Fibroblast of skin of left quadriceps (primary cell): ENCODE measurements at regions not wholly inside any gene's neighbourhood (a gene's known extent, or its start where the extent isn't known, plus 50 kb on each side); places are given as distances from the start of the nearest gene placed in this dataset.
A peak's percentile ranks its signal among the peaks of the same experiment; 100 is the strongest.

ENCODE experiments used
- DNase-seq, 2 experiments: peaks; one replicate each; pipeline ENCODE4 v3.0.0-alpha.2; 2013; ENCODE audit warnings: low read depth in 2 of 2

DNA sequence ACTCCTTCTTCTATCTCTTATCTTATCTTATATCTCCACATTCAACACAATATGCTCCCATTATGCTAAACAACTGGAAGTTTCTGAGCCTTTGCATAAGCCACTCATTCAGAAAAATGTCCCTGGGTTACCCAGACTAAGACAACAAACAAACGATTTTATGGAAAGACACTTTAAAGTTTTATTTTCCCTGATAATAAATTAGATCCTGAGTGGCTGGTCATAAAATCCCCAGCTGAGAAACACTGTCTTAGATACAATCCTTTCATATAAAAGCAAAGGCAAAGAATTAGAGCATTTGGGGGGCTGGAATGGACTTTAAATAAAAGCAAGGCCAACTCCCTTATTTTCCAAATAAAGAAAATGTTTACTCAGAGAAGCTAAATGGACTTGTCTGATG is 322.3 kb downstream of the GBE1 start:
- DNase-seq: no peak

DNA sequence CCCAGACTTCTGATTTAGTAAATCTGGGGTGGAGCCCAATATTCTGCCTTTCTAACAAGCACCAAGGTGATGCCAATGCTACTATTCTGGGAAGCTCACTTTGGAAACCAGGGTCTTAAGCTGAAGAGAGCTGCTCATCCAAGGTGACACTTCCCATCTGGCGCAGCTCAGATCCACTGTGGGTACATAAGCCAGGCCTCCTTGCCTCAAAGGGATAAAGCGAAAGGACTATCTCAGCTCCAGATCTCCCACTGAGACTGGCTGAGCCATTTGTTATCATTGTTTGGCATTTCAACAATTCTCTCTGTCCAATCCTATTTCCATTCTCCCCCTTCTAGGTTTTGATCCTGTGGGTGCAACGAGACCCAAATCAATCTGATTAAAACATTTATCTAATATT is 323.8 kb downstream of the GBE1 start:
- DNase-seq: no peak

DNA sequence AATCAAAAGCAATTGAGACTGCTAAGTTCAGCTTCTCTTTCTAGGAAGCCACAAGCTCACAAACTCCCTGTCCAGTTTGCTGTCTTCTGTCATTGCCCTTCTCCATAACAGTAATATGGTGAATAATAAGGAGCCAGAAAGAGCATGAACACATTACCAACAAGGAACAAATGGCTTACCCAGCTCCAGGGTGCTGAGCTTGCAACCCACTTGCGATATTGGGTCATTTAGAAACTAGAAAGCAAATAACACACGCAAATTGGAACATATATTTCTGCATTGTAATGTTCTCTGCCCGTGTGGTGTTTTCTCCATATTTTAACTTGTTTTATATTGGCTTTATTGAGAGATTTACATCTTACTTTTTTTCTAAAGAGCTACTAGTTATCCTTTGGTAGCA is 325.3 kb downstream of the GBE1 start:
- DNase-seq: no peak

DNA sequence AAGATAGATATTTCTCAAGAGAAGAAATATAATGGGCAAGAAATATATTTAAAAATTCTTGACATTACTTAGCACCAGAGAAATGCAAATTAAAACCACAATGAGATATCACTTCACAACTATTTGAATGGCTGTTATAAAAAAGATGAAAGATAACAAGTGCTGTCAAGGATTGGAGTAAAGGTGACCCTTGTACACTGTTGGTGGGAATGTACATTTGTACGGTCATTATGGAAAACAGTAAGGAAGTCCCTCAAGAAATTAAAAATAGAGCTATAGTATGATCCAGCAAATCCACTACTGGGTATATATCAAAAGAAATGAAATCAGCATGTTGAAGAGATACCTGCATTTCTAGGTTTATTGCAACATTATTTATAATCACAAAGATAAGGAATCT is 326.4 kb downstream of the GBE1 start:
- no peak for DNase-seq

DNA sequence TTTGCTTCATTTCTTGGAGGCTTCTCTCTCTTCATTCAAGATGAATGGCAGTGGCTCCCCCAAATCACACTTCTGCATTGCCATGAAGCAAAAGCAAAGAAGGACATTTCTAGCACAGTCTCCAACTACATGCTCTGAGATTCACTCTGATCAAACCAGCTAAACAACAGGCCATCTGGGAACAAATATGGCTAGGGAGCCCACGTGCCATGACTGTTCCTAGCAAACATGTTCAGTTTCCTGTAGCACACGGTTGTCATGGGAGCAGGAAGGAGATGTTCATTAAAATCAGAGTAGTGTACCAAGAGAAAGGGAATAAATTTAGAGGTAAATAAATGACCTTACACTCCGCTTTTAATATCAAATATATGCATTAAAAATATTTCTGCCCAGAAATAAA is 327.3 kb downstream of the GBE1 start:
- no peak for DNase-seq

DNA sequence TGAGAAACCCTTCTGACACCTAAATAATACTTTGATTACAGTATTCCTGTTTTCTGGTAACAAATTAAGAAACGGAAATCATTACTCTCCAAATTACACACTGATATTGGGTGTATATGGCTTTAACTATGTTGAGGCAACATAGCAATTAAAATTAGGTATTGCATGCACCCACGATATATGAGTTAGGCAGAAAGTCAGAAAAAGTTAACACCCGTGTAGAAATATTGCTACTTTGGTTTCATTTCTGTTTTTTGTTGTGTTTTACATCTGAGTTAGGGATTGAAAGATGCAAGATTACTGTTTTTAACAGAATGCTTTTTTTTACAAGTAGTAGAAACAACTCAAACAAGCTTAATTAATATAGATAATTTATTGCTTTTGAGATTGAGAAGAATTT is 327.8 kb downstream of the GBE1 start:
- no peak for DNase-seq

DNA sequence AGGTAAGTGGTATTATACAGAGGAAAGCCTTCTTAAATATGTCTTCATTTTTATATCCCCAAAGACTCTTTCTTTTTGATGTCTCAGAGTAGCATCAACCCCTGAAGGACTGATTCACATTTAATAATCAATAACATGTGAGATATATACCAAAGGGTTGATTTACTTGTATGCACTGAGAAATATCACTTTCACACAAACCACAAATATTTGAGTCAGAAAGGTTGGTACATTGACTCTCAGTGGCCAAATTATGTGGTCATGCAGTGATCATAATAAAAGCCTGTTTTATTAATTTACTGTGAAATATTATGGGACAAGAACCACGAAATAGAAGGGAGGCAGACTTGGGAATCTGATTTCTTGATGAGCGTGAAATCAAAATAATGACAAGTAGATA is 329.0 kb downstream of the GBE1 start:
- DNase-seq: peak in 1 of 2 experiments; percentile 9

DNA sequence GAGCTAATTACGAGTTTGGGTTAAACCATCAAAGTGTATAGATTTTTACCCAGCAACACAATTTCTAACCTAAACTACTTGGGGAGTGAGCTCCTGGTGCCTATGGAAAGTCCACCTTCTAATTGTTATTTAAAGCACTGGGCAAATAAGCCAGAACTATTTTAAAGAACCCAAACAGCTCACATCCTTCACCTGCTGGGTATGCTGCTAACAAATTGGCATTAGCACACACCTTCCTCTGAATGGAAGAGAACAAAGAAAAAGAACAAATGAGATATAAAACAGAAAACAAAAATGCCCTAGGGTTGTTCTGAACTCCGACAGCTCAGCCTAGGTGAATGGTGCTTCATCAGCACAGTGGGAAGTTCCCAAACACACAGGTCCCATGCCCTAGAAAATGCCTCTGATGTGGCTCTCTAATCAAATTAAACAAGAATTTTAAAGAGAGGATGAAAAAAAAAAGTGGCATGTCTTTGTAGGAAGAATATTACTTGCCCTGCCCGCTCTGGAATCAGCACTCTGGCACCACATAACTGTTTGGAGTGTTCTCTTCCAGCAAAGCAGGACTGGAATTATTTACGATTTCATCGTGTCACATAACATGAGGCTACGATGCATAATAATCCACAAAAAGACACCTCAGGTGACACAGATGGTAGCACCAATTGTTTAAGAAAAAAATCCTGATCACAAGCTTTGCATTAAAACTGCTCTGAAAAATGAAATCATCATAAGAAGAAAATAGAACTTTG is 334.4 kb downstream of the GBE1 start:
- DNase-seq: no peak

DNA sequence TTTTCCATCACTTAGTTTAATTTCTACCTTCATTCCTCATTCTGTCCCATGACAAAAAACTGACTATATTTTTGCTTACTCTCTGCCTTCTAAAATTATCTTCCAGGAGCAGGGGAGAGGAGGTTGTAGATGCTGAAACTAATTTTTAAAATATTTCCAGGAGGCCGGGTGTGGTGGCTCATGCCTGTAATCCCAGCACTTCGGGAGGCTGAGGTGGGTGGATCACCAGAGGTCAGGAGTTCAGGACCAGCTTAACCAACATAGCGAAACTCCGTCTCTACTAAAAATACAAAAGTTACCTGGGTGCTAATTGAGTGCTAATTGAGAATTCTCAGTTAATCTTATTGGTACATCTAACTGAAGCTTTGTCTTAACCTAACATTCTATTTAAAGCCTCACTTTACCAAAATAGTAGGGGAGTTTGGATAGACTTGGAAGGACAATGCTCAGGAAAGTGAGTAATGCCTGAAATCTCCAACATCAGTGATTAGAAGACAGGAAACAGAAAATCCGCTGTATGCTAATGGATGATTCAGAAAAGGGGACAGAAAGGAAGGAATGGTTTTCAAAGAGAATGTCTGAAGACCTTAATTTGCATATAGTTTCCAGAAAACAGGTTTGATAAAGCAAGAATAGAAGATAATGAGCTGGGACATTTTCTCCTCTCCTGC is 336.1 kb downstream of the GBE1 start:
- DNase-seq: peak in 1 of 2 experiments; percentile 7

DNA sequence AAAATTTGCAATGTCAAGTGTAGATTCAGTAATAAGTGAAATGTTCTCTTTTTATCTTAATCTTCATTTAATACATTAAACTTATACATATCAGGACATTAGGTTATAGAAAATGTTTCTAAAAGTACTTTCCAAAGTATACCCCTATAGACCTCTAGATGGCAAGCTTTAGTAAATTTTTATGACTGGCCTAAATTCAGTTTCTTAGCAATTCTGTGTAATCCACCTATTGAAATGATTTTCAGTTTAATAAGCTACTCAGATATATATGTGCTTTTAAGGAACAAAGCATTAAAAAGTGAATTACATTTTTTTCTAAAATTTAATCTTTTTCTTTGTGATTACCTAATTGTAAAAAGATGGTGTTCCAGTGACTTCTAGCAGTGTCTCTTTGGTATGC is 342.2 kb downstream of the GBE1 start:
- peak; percentile 12 to 17 for DNase-seq

DNA sequence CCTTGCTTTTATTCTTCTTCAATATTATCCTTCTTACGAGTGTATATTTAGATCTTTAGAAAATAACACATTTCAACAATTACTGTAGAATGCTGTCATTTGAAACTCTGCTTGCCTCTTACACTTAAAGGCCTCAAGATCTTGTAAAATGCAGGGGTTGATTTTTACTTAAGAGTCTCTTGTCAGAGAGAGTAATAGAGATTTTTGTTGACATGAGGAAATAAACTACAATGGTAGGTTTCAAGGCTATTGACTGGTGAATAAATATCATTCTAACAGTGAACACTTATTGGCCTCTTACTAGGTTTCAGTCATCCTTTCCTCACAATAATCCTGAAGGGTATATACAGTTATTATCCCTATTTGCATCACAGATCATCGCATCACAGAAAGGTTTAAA is 344.6 kb downstream of the GBE1 start:
- no peak for DNase-seq

DNA sequence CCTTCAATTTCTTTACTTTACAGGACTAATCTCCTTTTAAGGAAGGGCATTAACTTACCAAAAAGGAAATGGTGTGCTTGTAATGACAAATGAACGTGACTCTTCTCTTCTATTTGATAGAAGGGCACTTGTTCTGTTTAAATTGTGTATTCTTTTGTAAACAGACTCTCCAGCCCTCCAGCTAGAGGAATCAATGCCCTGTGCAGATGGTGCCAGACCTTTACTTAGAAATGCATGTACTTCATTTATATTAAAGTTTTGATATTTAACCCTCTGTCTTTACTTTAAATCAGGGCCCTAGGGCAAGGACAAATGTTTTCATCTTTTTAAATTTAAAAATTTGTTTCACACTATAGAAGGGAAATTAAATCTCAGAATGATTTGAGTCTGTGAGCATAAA is 355.1 kb downstream of the GBE1 start:
- DNase-seq: no peak

DNA sequence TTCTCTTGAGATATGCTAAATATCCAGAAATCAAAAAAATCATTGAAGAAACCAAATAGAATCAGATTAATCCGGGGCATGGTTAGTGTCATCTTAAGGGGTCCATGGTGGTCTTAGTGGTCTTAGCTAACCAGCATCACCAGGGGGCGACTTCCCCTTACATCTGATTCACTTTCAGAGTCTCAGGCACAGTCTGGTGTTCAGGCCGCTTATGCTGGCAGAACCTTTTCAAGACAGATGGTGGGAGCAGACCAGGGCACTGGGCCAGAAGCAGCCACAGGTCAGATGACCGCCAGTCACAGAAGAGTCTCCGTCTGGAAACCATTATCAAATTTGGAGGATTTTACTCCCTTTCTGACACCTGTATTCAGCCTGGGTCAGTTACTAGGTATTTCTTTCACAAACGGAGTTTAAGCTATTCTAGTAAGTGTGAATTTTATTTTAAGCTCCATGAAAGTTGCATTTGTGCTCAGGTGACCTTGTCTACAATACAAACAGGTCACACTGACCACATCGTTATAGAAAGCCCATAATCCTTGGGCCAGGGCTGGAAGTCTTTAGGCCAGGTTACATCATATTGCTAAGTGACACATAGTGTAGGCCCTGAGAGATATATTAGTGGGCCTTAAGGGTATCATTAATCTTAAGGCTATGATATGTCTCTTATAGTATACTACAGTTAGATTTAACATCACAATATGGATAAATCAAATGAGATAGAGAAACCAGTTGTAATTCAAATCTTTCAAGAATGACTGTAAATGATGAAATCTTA is 365.5 kb downstream of the GBE1 start:
- no peak for DNase-seq

DNA sequence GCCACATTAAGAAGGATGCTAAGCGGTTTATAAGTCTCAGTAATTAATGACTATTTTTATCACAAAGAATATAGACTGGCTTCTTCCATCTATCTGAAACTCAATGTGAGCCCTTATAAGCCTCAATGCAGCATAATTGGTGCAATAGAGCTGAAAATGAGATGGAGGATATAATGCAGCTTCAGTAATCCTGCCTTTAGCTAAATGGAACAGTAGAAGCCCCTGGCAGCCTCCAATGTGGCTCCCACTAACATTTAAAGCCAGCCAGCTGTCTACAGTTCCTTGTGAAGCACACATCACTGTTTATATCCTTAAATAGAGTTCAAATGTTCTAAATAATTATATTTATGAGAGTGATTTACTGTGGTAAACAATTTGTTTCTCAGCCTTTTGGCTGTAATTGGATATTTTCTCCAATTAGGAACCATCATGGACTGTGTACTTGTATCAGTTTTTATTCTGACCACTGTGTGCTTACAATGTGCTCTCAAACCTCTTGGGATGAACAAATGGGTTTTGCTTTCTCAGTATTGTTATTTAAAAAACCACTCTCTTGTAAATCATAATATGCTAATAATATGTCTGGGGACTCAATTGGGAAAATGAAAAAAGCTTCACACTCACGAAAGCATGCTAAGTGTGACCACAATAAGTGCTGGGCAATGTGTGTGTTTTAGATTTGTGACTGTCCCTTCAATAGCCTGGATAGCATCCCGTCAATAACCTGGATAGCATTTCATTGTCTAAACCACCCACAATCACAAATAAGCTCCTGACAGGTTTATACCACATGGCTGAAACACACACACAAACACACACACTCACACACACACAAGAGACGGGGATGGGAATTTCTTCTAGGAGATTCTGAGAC is 366.6 kb downstream of the GBE1 start:
- no peak for DNase-seq

DNA sequence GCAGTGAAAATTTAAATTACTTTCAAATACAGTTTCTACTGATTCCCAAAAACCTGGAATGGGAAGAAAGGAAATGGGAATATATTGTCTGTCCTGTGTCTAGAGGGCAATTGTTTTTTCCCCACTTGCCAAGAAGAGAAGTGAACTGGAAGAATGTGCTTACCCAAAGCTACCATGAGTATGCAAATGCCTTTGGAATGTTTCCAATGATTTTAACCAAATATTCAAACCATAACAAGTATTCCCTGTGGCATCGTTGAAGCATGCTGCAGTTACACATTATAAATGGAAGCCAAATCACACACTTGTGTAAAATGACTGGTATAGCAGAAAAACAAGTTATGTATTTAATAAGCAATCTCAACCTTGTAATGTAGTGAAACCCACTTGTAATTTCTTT is 368.2 kb downstream of the GBE1 start:
- peak in 1 of 2 experiments; percentile 0 for DNase-seq

DNA sequence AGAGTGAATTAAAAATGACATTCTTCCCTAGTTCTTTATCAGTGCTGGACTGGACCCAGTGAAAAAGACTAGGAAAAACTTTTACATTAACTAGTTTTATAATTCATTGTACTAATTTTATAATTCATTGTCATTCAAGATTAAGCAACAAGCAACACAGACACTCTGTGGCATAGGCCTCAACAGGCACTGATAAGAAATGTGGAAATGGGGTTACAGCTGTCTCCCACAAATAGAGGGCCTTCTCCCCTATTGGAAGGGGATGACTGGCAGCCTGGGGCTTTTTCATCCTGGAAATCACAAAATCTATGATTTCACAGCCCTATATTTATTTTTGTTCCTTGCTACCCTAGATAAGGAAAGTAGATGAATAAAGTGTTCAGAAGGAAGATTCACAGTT is 370.6 kb downstream of the GBE1 start:
- DNase-seq: no peak

DNA sequence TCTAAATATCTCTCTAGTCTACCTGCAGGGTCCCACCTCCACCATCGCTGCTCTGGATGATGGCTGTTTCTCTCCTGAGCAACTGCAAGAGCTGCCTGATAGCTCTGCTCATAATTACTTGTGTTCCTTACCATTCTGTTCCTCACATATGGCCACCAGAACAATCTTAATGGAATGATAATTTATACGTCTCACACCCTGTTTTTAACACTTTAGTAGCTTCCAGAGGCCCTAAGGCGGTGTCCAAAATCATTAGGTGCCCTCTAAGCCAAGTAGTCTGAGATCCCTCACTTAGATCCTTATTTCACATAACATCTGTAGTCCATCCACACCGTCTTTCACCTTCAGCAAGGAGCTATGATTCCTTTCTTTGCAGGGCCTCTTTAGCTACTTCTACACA is 373.3 kb downstream of the GBE1 start:
- DNase-seq: no peak

DNA sequence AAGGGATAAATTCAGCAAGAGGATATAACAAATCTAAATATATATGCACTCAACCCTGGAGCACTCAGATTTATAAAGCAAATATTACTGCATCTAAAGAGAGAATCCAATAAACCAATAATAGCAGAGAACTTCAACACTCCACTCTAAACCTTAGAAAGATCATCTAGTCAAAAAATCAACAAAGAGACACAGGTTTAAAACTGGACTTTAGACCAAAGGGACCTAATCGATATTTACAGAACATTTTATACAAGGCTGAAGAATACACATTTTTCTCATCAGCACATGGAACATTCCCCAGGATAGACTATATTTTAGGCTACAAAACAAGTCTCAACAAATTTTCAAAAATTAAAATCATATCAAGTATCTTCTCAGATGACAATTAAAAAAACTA is 379.0 kb downstream of the GBE1 start:
- DNase-seq: no peak

DNA sequence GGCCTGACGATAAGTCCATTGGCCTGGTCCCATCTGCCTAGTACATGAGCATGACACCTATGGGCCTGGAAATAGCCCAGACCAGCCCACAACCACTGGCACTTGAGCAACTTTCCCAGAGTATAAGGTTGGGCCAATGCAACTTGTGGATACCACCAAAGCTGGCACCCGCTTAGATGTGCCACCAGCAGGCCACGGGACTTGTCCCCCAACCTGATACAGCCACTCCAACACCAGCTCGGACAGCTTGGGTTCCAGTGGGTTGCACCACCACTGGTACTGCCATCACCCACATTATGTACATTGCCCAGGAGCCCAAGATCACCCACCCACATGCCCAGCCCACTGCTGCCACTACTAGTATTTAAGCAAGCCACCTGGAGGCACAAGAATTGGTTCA is 381.2 kb downstream of the GBE1 start:
- no peak for DNase-seq

DNA sequence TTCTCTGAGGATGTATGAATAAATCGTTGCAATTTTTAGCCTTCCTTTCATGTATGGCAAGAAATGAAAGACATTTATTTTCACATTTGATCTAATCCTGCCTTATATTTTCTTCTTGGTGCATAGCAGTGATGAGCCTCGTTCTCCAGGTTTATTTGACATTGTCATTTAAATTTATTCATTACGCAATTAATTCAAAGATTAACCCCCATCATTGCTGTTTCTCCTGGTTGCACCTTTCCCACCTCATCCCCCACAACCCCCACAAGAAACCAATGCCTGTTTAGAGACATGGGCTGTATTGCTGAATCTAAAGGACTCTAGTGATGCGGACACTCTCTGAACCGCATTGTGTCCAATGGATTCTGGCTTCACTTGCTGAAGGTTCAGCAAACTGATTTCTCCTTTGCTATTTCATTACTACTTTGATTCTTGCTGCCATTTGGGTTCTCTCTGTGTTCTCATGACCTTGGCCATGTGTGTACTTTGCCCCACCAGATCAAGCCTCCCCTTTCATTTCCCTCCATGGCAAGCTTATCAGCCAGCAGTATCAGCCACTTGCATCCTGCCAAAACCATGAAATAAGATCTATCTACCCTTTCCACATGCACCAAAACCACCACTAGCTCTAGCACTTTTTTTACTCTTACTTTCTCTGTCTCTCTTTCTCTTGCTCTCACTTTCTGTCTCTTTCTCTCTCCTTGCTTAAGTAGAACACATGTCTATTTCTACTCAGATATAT is 382.7 kb downstream of the GBE1 start:
- DNase-seq: no peak

DNA sequence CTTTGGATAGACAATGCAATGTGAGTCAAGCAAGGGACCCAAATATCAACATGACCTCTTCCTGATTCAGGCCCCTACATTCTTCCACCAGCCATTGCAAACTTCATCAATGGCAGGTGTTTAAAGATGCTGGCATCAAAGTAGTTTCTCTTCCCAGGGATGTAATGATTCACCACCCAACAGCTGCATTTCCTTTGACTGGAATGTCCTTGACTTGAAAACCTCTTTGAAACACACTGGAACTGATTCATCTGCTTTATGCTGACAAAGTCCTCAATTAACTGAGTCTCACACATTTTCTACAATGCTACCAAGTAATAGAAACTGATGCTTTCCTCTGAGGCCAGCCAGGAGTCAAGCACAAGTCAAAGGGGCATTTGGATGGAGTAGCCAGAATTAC is 385.5 kb downstream of the GBE1 start:
- no peak for DNase-seq
